ENCODE measurements at regions not wholly inside any gene's neighbourhood (a gene's known extent, or its start where the extent isn't known, plus 50 kb on each side); places are given as distances from the start of the nearest gene placed in this dataset.

GRCh38 chr5:8288897-8289516 lies 420.1 kb downstream of the MTRR start:
- Histone ChIP-seq H3K4me1 (no peaks in the 10 kb centered on the region), H3K27me3 (no peaks in the 10 kb centered on the region), H3K36me3 (no peaks in the 10 kb centered on the region), H3K4me3 (no peak overlapping the region), H3K9me3 (no peaks in the 10 kb centered on the region), H3K27ac (no peak overlapping the region)
- no peak for DNase-seq
- intact Hi-C loops (cut with DNase I; ENCODE audit: low total_unique reads), result no loop called here
- no peak for TF ChIP-seq CTCF (IDR thresholded peaks at IDR 0.05)

GRCh38 chr5:8289779-8290178 lies 420.8 kb downstream of the MTRR start:
- Histone ChIP-seq H3K27ac (no peak overlapping the region), H3K27me3 (no peaks in the 10 kb centered on the region), H3K36me3 (no peaks in the 10 kb centered on the region), H3K9me3 (no peaks in the 10 kb centered on the region), H3K4me3 (no peak overlapping the region), H3K4me1 (no peaks in the 10 kb centered on the region)
- intact Hi-C loops (cut with DNase I; ENCODE audit: low total_unique reads), result no loop called here
- TF ChIP-seq CTCF (IDR thresholded peaks at IDR 0.05), result no peak
- no peak for DNase-seq

- TF ChIP-seq CTCF (IDR thresholded peaks at IDR 0.05), result no peak
Measured at GRCh38 chr5:8290721-8291120, 421.8 kb downstream of the MTRR start.

DNA sequence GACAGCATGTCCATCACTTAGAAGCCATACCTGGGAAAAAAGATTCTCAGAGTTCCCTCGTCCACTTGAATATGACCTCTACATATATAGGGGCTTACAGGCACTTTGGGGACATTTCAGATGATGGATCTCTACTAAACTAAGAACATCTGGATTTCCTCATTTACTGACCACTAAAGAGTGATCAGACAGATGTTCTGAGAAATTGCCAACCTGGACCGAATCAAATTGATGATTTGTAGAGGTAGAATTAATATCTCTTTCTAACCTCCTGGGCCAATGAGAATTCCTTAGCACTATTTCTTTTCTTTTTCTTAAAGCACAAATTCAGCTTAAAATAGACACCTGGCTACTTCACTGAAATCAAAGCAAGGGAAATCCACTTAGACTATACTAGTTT lies 422.7 kb downstream of the MTRR start:
- intact Hi-C loops (cut with DNase I; ENCODE audit: low total_unique reads), result no loop called here
- Histone ChIP-seq H3K4me3 (no peak overlapping the region), H3K36me3 (no peaks in the 10 kb centered on the region), H3K27ac (no peak overlapping the region), H3K27me3 (no peaks in the 10 kb centered on the region), H3K4me1 (no peaks in the 10 kb centered on the region), H3K9me3 (no peaks in the 10 kb centered on the region)
- DNase-seq, result no peak
- no peak for TF ChIP-seq CTCF (IDR thresholded peaks at IDR 0.05)

More at GRCh38 chr5:8290721-8291120, 421.8 kb downstream of the MTRR start:
- no peaks in the 10 kb centered on the region for H3K9me3 ChIP-seq
- H3K4me3 ChIP-seq, result no peak overlapping the region
- no peaks in the 10 kb centered on the region for H3K4me1 ChIP-seq
- no peaks in the 10 kb centered on the region for H3K27me3 ChIP-seq
- intact Hi-C loops (cut with DNase I; ENCODE audit: low total_unique reads), result no loop called here
- no peak overlapping the region for H3K27ac ChIP-seq
- DNase-seq, result no peak
- H3K36me3 ChIP-seq, result no peaks in the 10 kb centered on the region

DNA sequence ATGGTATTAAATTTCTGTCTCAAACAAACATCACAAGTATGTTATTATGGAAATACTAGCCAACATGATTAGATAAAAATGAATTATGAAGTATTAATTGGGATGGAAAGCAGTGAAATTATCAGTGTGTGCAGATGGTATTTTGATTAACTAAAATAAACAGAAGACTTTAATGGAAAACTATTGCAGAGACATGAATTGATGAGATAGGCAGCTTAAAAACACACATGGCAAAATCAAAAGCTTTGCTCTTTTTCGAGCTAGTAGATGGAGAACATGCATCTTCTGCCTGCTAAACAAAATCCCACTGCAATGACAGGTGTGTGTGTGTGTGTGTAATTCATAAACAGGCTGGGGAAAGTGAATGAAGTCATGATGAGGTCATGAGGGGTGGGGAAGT lies 426.2 kb downstream of the MTRR start:
- Histone ChIP-seq H3K4me1 (no peaks in the 10 kb centered on the region), H3K9me3 (no peaks in the 10 kb centered on the region), H3K27ac (no peak overlapping the region), H3K36me3 (no peaks in the 10 kb centered on the region), H3K4me3 (no peak overlapping the region), H3K27me3 (no peaks in the 10 kb centered on the region)
- no peak for TF ChIP-seq CTCF (IDR thresholded peaks at IDR 0.05)
- no peak for DNase-seq
- intact Hi-C loops (cut with DNase I; ENCODE audit: low total_unique reads), result no loop called here

DNA sequence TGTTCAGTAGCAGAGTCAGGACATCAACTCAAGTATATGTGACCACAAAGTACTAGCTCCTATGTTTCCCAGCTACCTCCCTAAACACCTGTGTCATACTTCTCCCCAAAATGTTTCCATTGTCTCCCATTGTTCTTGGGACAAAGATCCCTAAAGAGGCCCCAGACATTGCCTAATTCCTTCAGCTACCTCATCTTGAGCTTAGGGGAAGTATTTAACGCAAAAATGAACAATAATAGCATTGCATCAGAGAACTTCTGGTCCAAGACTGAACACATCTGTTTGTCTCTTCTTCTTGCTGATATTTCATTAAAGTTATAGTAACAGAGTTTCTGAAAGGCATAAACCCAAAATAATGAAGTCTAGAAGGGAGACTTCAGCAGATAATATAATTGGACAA lies 430.8 kb downstream of the MTRR start:
- H3K4me1 ChIP-seq, result no peaks in the 10 kb centered on the region
- H3K9me3 ChIP-seq, result no peaks in the 10 kb centered on the region
- no peak for TF ChIP-seq CTCF (IDR thresholded peaks at IDR 0.05)
- no peak for DNase-seq
- no peak overlapping the region for H3K4me3 ChIP-seq
- H3K27me3 ChIP-seq, result no peaks in the 10 kb centered on the region
- H3K27ac ChIP-seq, result no peak overlapping the region
- H3K36me3 ChIP-seq, result no peaks in the 10 kb centered on the region
- intact Hi-C loops (cut with DNase I; ENCODE audit: low total_unique reads), result no loop called here

All from tibial artery (tissue), 4 donors.